Neural cell (in vitro differentiated cells): ENCODE measurements at regions not wholly inside any gene's neighbourhood (a gene's known extent, or its start where the extent isn't known, plus 50 kb on each side); places are given as distances from the start of the nearest gene placed in this dataset.

ENCODE experiments used
- CTCF ChIP-seq: fragments of 450-650 bp; IDR thresholded peaks from 2 replicates; pipeline ENCODE4 v1.5.1; 2014; ENCODE audit warnings: antibody characterized with exemption, mild to moderate bottlenecking, moderate library complexity; ENCODE audit not compliant: poor library complexity, severe bottlenecking
- EZH2 ChIP-seq: fragments of 200-600, 300-800 bp; shearing (Covaris generic), sonication (generic); IDR thresholded peaks from 2 replicates; pipeline ENCODE4 v1.6.1; 2014; ENCODE audit warnings: antibody characterized with exemption, low read length, borderline replicate concordance, mild to moderate bottlenecking; ENCODE audit not compliant: insufficient read depth, poor library complexity, severe bottlenecking
- RAD21 ChIP-seq: fragments of 450-650 bp; conservative IDR thresholded peaks from 2 replicates; pipeline ENCODE4 v1.6.1; 2014; ENCODE audit warnings: antibody characterized with exemption, mild to moderate bottlenecking, moderate library complexity
- REST ChIP-seq: IDR thresholded peaks from 2 replicates; pipeline ENCODE4 v1.6.1; 2012; ENCODE audit warnings: borderline replicate concordance
- TAF1 ChIP-seq: IDR thresholded peaks from 2 replicates; pipeline ENCODE4 v1.6.1; 2012; ENCODE audit warnings: low read depth

GRCh38 chr11:134475951-134476350 is 63.9 kb upstream of the B3GAT1 start:
- TF ChIP-seq CTCF (no peak), RAD21 (no peak), TAF1 (no peak), REST (no peak), EZH2 (no peak)
